T-helper 22 cell (primary cell): ENCODE measurements at regions not wholly inside any gene's neighbourhood (a gene's known extent, or its start where the extent isn't known, plus 50 kb on each side); places are given as distances from the start of the nearest gene placed in this dataset.

Source experiments
- DNase-seq: peaks from one replicate; pipeline ENCODE4 v3.0.0-alpha.2; 2020; ENCODE audit warnings: low read depth

GRCh38 chr10:88023676-88024075, 160.3 kb downstream of the PTEN start:
- no peak for DNase-seq

GRCh38 chr10:88026031-88026430, 162.6 kb downstream of the PTEN start:
- no peak for DNase-seq

GRCh38 chr10:88027570-88027969, 164.1 kb downstream of the PTEN start:
- no peak for DNase-seq

- no peak for DNase-seq
Observed at GRCh38 chr10:88028072-88028471, 164.6 kb downstream of the PTEN start.

GRCh38 chr10:88028654-88029053, 165.2 kb downstream of the PTEN start:
- no peak for DNase-seq

GRCh38 chr10:88032566-88032965, 169.1 kb downstream of the PTEN start:
- DNase-seq, result no peak

- no peak for DNase-seq
Observed at GRCh38 chr10:88033385-88033784, 170.0 kb downstream of the PTEN start.

GRCh38 chr10:88033793-88034192, 170.4 kb downstream of the PTEN start:
- DNase-seq, result no peak

- DNase-seq, result no peak
Observed at GRCh38 chr10:88036126-88036525, 172.7 kb downstream of the PTEN start.

- no peak for DNase-seq
Observed at GRCh38 chr10:88037623-88038022, 174.2 kb downstream of the PTEN start.

- DNase-seq, result no peak
Observed at GRCh38 chr10:88038268-88038667, 174.8 kb downstream of the PTEN start.

- DNase-seq, result no peak
Observed at GRCh38 chr10:88039496-88040200, 176.2 kb downstream of the PTEN start.

- no peak for DNase-seq
Observed at GRCh38 chr10:88041243-88042159, 178.1 kb downstream of the PTEN start.

- DNase-seq, result no peak
Observed at GRCh38 chr10:88042160-88043100, 179.0 kb downstream of the PTEN start.

- no peak for DNase-seq
Observed at GRCh38 chr10:88045096-88045495, 181.7 kb downstream of the PTEN start.

GRCh38 chr10:88045656-88046415, 182.4 kb downstream of the PTEN start:
- no peak for DNase-seq

GRCh38 chr10:88047579-88047978, 184.2 kb downstream of the PTEN start:
- DNase-seq, result no peak

- DNase-seq, result no peak
Observed at GRCh38 chr10:88048312-88048711, 184.9 kb downstream of the PTEN start.

- no peak for DNase-seq
Observed at GRCh38 chr10:88049204-88049603, 185.8 kb downstream of the PTEN start.

GRCh38 chr10:88057720-88058119, 194.3 kb downstream of the PTEN start:
- DNase-seq, result no peak

- DNase-seq, result no peak
Observed at GRCh38 chr10:88058750-88059149, 195.3 kb downstream of the PTEN start.
